Smooth muscle cell (in vitro differentiated cells): ENCODE measurements at regions not wholly inside any gene's neighbourhood (a gene's known extent, or its start where the extent isn't known, plus 50 kb on each side); places are given as distances from the start of the nearest gene placed in this dataset.

ENCODE experiments used
- DNase-seq: peaks from one replicate; lab custom pipeline; 2025; ENCODE audit not compliant: unreplicated experiment; lab: John Stamatoyannopoulos, UW
- H2AFZ ChIP-seq: fragments of 200-600 bp; sonication (generic); 2 replicates; pipeline ENCODE4 v1.6.0; 2016; ENCODE audit warnings: antibody characterized with exemption, low read depth, mild to moderate bottlenecking
- H3F3A ChIP-seq: fragments of 200-600 bp; sonication (generic); 2 replicates; pipeline ENCODE4 v1.6.0; 2017; ENCODE audit warnings: antibody characterized with exemption, low read depth
- H3K27ac ChIP-seq: fragments of 200-600 bp; sonication (generic); 2 replicates; pipeline ENCODE4 v1.5.1; 2016; ENCODE audit warnings: low read depth, mild to moderate bottlenecking
- H3K27me3 ChIP-seq: fragments of 200-600 bp; sonication (generic); 2 replicates; pipeline ENCODE4 v1.6.1; 2016; ENCODE audit warnings: low read depth, mild to moderate bottlenecking
- H3K36me3 ChIP-seq: fragments of 200-600 bp; sonication (generic); 2 replicates; pipeline ENCODE4 v1.5.1; 2016; ENCODE audit warnings: low read depth
- H3K4me1 ChIP-seq: fragments of 200-600 bp; sonication (generic); 2 replicates; pipeline ENCODE4 v1.5.1; 2016; ENCODE audit warnings: low read depth
- H3K4me2 ChIP-seq: fragments of 200-600 bp; sonication (generic); 2 replicates; pipeline ENCODE4 v1.6.0; 2016; ENCODE audit warnings: mild to moderate bottlenecking
- H3K4me3 ChIP-seq: fragments of 200-600 bp; sonication (generic); 2 replicates; pipeline ENCODE4 v1.5.1; 2016; ENCODE audit warnings: mild to moderate bottlenecking
- H3K79me2 ChIP-seq: fragments of 200-600 bp; sonication (generic); 2 replicates; pipeline ENCODE4 v1.6.0; 2016; ENCODE audit warnings: low read depth, mild to moderate bottlenecking
- H3K9ac ChIP-seq: fragments of 200-600 bp; sonication (generic); 2 replicates; pipeline ENCODE4 v1.6.0; 2016; ENCODE audit warnings: low read depth
- H3K9me3 ChIP-seq: fragments of 200-600 bp; sonication (generic); replicated peaks from 2 replicates; pipeline ENCODE4 v1.5.1; 2016; ENCODE audit warnings: low read depth
- H4K20me1 ChIP-seq: fragments of 200-600 bp; sonication (generic); 2 replicates; pipeline ENCODE4 v1.6.0; 2016; ENCODE audit warnings: low read depth
- CTCF ChIP-seq: fragments of 200-600 bp; sonication (generic); IDR thresholded peaks from 2 replicates; pipeline ENCODE4 v1.5.1; 2017; ENCODE audit warnings: borderline replicate concordance, mild to moderate bottlenecking, antibody characterized with exemption; ENCODE audit not compliant: insufficient read depth, poor library complexity, severe bottlenecking
- WGBS: methylation state at CpG from one replicate; pipeline ENCODE4 v1.1.7; 2016; ENCODE audit warnings: low lambda C conversion rate; 5-methylcytosine and 5-hydroxymethylcytosine counted together

- Histone ChIP-seq H3K27ac (no peak overlapping the region), H3F3A (no peaks in the 10 kb centered on the region), H3K4me3 (no peak overlapping the region), H3K4me1 (no peaks in the 10 kb centered on the region), H3K27me3 (peaks cover 27% of the 10 kb centered on the region), H3K9ac (no peak overlapping the region), H2AFZ (no peak overlapping the region), H3K79me2 (no peaks in the 10 kb centered on the region), H4K20me1 (no peaks in the 10 kb centered on the region), H3K36me3 (no peaks in the 10 kb centered on the region), H3K4me2 (no peak overlapping the region), H3K9me3 (no peaks in the 10 kb centered on the region)
- WGBS, result 96% methylated on average over 5 of the region's 5 CpGs
- no peak for DNase-seq
- TF ChIP-seq CTCF, result no peak
These were observed 83.9 kb upstream of the SIX2 start for GRCh38 chr2:45093181-45093580.

GRCh38 chr2:45089554-45090261 is 80.5 kb upstream of the SIX2 start:
- Histone ChIP-seq H3K27me3 (peaks cover 27% of the 10 kb centered on the region), H3K27ac (no peak overlapping the region), H3K4me1 (no peaks in the 10 kb centered on the region), H3K36me3 (no peaks in the 10 kb centered on the region), H3K79me2 (no peaks in the 10 kb centered on the region), H3K4me2 (no peak overlapping the region), H3K4me3 (no peak overlapping the region), H3F3A (no peaks in the 10 kb centered on the region), H2AFZ (no peak overlapping the region), H4K20me1 (no peaks in the 10 kb centered on the region), H3K9ac (no peak overlapping the region), H3K9me3 (no peaks in the 10 kb centered on the region)
- no peak for TF ChIP-seq CTCF
- DNase-seq, result no peak
- 86% methylated on average over 12 of the region's 12 CpGs for WGBS

- no peaks in the 10 kb centered on the region for H3K4me1 ChIP-seq
- H3K4me2 ChIP-seq, result no peak overlapping the region
- no peak for TF ChIP-seq CTCF
- H3K9me3 ChIP-seq, result no peaks in the 10 kb centered on the region
- no peaks in the 10 kb centered on the region for H3K36me3 ChIP-seq
- H3K27me3 ChIP-seq, result peaks cover 8% of the 10 kb centered on the region
- H2AFZ ChIP-seq, result no peak overlapping the region
- H4K20me1 ChIP-seq, result no peaks in the 10 kb centered on the region
- DNase-seq, result no peak
- H3K27ac ChIP-seq, result no peak overlapping the region
- H3F3A ChIP-seq, result no peaks in the 10 kb centered on the region
- 96% methylated on average over 4 of the region's 4 CpGs for WGBS
- H3K79me2 ChIP-seq, result no peaks in the 10 kb centered on the region
- H3K9ac ChIP-seq, result no peak overlapping the region
- no peak overlapping the region for H3K4me3 ChIP-seq
These were observed 76.2 kb upstream of the SIX2 start for GRCh38 chr2:45085487-45085886.
